ENCODE measurements at regions not wholly inside any gene's neighbourhood (a gene's known extent, or its start where the extent isn't known, plus 50 kb on each side); places are given as distances from the start of the nearest gene placed in this dataset.

- FAIRE-seq (no peak), DNase-seq (ENCODE audit: low read depth, low spot score) (no peak)
- no peaks in the 10 kb centered on the region for H4K20me1 ChIP-seq (replicated peaks; ENCODE audit: control insufficient read depth, extremely low read depth, insufficient read depth, low read length)
- H3K9ac ChIP-seq (replicated peaks; ENCODE audit: extremely low read depth, insufficient read depth, low read length) = no peak overlapping the region
- peaks cover 8% of the 10 kb centered on the region for H3K9me3 ChIP-seq (replicated peaks; ENCODE audit: control insufficient read depth, insufficient read depth, low read length)
- no peaks in the 10 kb centered on the region for H3K79me2 ChIP-seq (ENCODE audit: control insufficient read depth, insufficient read depth, low read length)
- TF ChIP-seq POLR2A (IDR thresholded peaks at IDR 0.05; ENCODE audit: low read depth, low read length) = no peak
- no peak for TF ChIP-seq MAX (IDR thresholded peaks at IDR 0.05; ENCODE audit: insufficient read depth, insufficient read length)
- TF ChIP-seq CTCF (IDR thresholded peaks at IDR 0.05; ENCODE audit: extremely low read depth in 1 of 2, insufficient read depth in 1 of 2, low read depth in 1 of 2, low read length in 2 of 2) = no peak
- no TSS peak for BruUV-seq (replicated peaks)
- H3K4me3 ChIP-seq (replicated peaks in 1 of 3; ENCODE audit: insufficient read depth in 1 of 3, low read depth in 1 of 3, low read length in 3 of 3) = no peak overlapping the region
- no peaks in the 10 kb centered on the region for H3K4me1 ChIP-seq (ENCODE audit: control insufficient read depth, extremely low read depth, insufficient read depth, low read length)
- H2AFZ ChIP-seq (ENCODE audit: low read depth, low read length) = no peak overlapping the region
- ChIA-PET POLR2A (no interaction called here), CTCF (no interaction called here)
- intact Hi-C loops (cut with micrococcal nuclease) (no loop called here), dilution Hi-C loops (cut with MboI; ENCODE audit: extremely low pct_ligation_motif_present, low sequenced_read_pairs) (no loop called here)
- no peaks in the 10 kb centered on the region for H3K9me1 ChIP-seq (replicated peaks; ENCODE audit: control insufficient read depth, extremely low read depth, insufficient read depth, low read length)
- H3K36me3 ChIP-seq (ENCODE audit: control insufficient read depth in 2 of 2, extremely low read depth in 1 of 2, insufficient read depth in 2 of 2, low read length in 2 of 2) = no peaks in the 10 kb centered on the region
- no peak overlapping the region for H3K27ac ChIP-seq (ENCODE audit: insufficient read depth, low read depth, low read length)
- H3K27me3 ChIP-seq (ENCODE audit: control insufficient read depth in 2 of 2, insufficient read depth in 2 of 2, low read length in 2 of 2) = no peaks in the 10 kb centered on the region
- no peak overlapping the region for H3K4me2 ChIP-seq (ENCODE audit: insufficient read depth, low read length)
Measured at GRCh38 chr3:68172039-68172438, 517.6 kb upstream of the SUCLG2 start.

- no peak overlapping the region for H3K4me2 ChIP-seq (ENCODE audit: insufficient read depth, low read length)
Measured at GRCh38 chr3:68163968-68164367, 509.6 kb upstream of the SUCLG2 start.

More at GRCh38 chr3:68163968-68164367, 509.6 kb upstream of the SUCLG2 start:
- no peaks in the 10 kb centered on the region for H4K20me1 ChIP-seq (replicated peaks; ENCODE audit: control insufficient read depth, extremely low read depth, insufficient read depth, low read length)
- intact Hi-C loops (cut with micrococcal nuclease) = no loop called here
- no peak overlapping the region for H2AFZ ChIP-seq (ENCODE audit: low read depth, low read length)
- FAIRE-seq (no peak), DNase-seq (ENCODE audit: low read depth, low spot score) (no peak)
- BruUV-seq (replicated peaks) = no TSS peak
- no peaks in the 10 kb centered on the region for H3K9me3 ChIP-seq (replicated peaks; ENCODE audit: control insufficient read depth, insufficient read depth, low read length)
- no peaks in the 10 kb centered on the region for H3K79me2 ChIP-seq (ENCODE audit: control insufficient read depth, insufficient read depth, low read length)
- no peak for TF ChIP-seq GATA2 (IDR thresholded peaks at IDR 0.05; ENCODE audit: insufficient read depth, insufficient read length, low read depth, low read length)
- no peak for TF ChIP-seq POLR2A (IDR thresholded peaks at IDR 0.05; ENCODE audit: low read depth, low read length)
- TF ChIP-seq EZH2 (IDR thresholded peaks at IDR 0.05; ENCODE audit: borderline replicate concordance, low read depth, low read length, severe bottlenecking) = no peak
- no peak for TF ChIP-seq MYC (IDR thresholded peaks at IDR 0.05; ENCODE audit: low read depth, low read length)
- TF ChIP-seq MAX (IDR thresholded peaks at IDR 0.05; ENCODE audit: insufficient read depth, insufficient read length) = no peak
- TF ChIP-seq POLR2AphosphoS5 (IDR thresholded peaks at IDR 0.05; ENCODE audit: insufficient read depth, low read depth, low read length) = no peak
- TF ChIP-seq CTCF (IDR thresholded peaks at IDR 0.05; ENCODE audit: extremely low read depth in 1 of 2, insufficient read depth in 1 of 2, low read depth in 1 of 2, low read length in 2 of 2) = no peak
- TF ChIP-seq FOS (IDR thresholded peaks at IDR 0.05; ENCODE audit: borderline replicate concordance, insufficient read depth, low read length) = no peak
- no peak for TF ChIP-seq JUN (IDR thresholded peaks at IDR 0.05; ENCODE audit: borderline replicate concordance, insufficient read depth, insufficient read length, low read depth)
- H3K9ac ChIP-seq (replicated peaks; ENCODE audit: extremely low read depth, insufficient read depth, low read length) = no peak overlapping the region
- H3K4me1 ChIP-seq (ENCODE audit: control insufficient read depth, extremely low read depth, insufficient read depth, low read length) = no peaks in the 10 kb centered on the region
- H3K27me3 ChIP-seq (ENCODE audit: control insufficient read depth in 2 of 2, insufficient read depth in 2 of 2, low read length in 2 of 2) = no peaks in the 10 kb centered on the region
- no peaks in the 10 kb centered on the region for H3K36me3 ChIP-seq (ENCODE audit: control insufficient read depth in 2 of 2, extremely low read depth in 1 of 2, insufficient read depth in 2 of 2, low read length in 2 of 2)
- no peak overlapping the region for H3K27ac ChIP-seq (ENCODE audit: insufficient read depth, low read depth, low read length)
- dilution Hi-C loops (cut with MboI; ENCODE audit: extremely low pct_ligation_motif_present, low sequenced_read_pairs) = no loop called here
- no peak overlapping the region for H3K4me3 ChIP-seq (replicated peaks in 1 of 3; ENCODE audit: insufficient read depth in 1 of 3, low read depth in 1 of 3, low read length in 3 of 3)
- ChIA-PET CTCF (no interaction called here), POLR2A (no interaction called here)
- no peaks in the 10 kb centered on the region for H3K9me1 ChIP-seq (replicated peaks; ENCODE audit: control insufficient read depth, extremely low read depth, insufficient read depth, low read length)

Measured in endothelial cell of umbilical vein (primary cell).